GM10266 (cell line): ENCODE measurements at regions not wholly inside any gene's neighbourhood (a gene's known extent, or its start where the extent isn't known, plus 50 kb on each side); places are given as distances from the start of the nearest gene placed in this dataset.

ENCODE experiments used
- DNase-seq: peaks from one replicate; pipeline ENCODE4 v3.0.0; 2012; ENCODE audit errors: extremely low spot score
- TF ChIP-seq, protein P1 (sequence below): IDR thresholded peaks from 2 replicates; pipeline ENCODE4 v1.5.1; 2012; ENCODE audit warnings: mild to moderate bottlenecking, low read depth; ENCODE audit not compliant: control insufficient read depth, insufficient read depth; ENCODE audit errors: missing control alignments

DNA sequence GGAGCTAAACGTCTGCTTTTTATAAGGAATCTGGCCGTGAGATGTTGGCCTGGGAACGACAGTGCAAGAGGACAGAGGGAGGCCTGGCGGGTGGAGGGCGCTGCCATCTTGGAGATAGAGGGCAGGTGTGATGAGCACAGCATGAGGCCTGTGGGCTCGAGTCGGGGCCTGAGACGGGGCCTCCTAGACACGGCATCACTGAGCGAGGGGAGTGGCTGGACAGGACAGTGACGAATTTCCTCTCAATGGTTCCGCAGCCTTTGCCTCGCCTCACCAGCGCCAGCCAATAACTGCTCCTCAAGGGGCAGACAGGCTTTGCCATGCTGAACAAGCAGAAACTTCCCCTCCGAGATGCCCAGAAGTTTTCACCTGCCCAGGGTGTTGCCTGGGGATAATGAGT, 376.7 kb downstream of the THBS2 start:
- TF ChIP-seq, protein P1, sequence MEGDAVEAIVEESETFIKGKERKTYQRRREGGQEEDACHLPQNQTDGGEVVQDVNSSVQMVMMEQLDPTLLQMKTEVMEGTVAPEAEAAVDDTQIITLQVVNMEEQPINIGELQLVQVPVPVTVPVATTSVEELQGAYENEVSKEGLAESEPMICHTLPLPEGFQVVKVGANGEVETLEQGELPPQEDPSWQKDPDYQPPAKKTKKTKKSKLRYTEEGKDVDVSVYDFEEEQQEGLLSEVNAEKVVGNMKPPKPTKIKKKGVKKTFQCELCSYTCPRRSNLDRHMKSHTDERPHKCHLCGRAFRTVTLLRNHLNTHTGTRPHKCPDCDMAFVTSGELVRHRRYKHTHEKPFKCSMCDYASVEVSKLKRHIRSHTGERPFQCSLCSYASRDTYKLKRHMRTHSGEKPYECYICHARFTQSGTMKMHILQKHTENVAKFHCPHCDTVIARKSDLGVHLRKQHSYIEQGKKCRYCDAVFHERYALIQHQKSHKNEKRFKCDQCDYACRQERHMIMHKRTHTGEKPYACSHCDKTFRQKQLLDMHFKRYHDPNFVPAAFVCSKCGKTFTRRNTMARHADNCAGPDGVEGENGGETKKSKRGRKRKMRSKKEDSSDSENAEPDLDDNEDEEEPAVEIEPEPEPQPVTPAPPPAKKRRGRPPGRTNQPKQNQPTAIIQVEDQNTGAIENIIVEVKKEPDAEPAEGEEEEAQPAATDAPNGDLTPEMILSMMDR: no peak

GRCh38 chr6:168875811-168876576, 377.7 kb downstream of the THBS2 start:
- TF ChIP-seq, protein P1: no peak
- DNase-seq: no peak

More for the DNA sequence above, 376.7 kb downstream of the THBS2 start:
- no peak for DNase-seq

DNA sequence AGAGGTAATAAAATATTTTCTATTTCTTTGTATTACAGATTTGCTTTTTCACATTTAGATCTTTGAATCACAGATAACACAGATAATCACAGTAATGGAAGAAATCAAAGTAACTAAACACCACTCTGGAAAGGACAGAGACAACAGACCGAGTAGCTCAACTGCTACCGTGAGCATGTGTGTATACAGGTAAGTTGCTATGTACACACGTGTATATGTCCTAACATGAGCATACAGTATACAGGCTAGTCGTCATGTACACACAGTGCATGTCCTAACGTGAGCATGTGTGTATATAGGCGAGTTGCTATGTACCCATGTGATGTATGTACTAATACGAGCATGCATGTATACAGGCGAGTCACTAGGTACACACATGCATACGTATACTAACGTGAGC, 379.0 kb downstream of the THBS2 start:
- DNase-seq: no peak
- TF ChIP-seq, protein P1: no peak

GRCh38 chr6:168873278-168874190, 380.1 kb downstream of the THBS2 start:
- TF ChIP-seq, protein P1: no peak
- no peak for DNase-seq

DNA sequence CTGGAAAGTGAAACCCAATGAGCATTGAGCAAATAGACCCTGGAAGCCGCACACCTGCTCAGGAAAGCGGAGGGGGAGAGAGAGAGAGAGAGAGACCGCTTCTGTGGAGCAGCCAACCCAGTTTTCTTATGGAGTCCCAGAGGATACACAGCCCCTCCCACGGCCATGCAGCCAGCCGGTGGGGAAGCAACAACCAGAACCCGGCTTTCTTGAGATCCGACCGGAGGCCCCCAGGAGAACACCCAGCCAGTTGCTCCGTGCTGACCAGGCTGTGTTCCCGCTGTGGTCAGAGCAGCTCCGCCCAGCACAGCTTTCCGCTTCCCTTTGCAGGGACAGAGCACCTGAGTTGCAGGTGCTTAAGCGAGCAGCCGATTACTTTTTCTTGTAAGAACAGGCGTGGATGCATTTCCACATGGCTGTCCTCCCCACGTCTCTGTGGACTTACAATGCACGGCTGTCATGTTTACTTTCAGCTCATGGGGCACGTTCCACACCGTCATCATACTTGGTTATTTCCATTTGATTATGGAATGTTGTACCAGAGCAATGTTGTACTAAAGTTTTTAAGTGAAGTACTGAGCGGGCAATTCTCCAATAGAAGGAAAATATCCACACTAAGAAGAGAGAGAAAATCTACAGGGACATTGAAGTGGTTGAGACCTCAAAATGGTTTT, 381.9 kb downstream of the THBS2 start:
- TF ChIP-seq, protein P1: no peak
- no peak for DNase-seq

GRCh38 chr6:168870982-168871381, 382.7 kb downstream of the THBS2 start:
- TF ChIP-seq, protein P1: no peak
- DNase-seq: no peak
